Amniotic epithelial cell (primary cell): ENCODE measurements at regions not wholly inside any gene's neighbourhood (a gene's known extent, or its start where the extent isn't known, plus 50 kb on each side); places are given as distances from the start of the nearest gene placed in this dataset.
A peak's percentile ranks its signal among the peaks of the same experiment; 100 is the strongest.
"Not testable (repeated sequence)": the region's sequence is repeated elsewhere in the genome, so short reads cannot be mapped to it uniquely, and the experiment has no call there.

Source experiments
- DNase-seq: peaks from one replicate; pipeline ENCODE4 v3.0.0-alpha.2; 2010; ENCODE audit warnings: low read depth

DNA sequence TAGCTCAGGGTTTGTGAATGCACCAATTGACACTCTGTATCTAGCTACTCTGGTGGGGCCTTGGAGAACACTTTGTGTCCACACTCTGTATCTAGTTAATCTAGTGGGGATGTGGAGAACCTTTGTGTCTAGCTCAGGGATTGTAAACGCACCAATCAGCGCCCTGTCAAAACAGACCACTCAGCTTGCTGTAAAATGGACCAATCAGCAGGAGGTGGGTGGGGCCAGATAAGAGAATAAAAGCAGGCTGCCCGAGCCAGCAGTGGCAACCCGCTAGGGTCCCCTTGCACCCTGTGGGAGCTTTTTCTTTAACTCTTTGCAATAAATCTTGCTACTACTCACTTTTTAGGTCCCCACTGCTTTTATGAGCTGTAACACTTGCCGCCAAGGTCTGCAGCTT is 115.6 kb upstream of the MBNL1 start:
- DNase-seq, result not testable (repeated sequence)

GRCh38 chr3:152155246-152156020 is 113.3 kb upstream of the MBNL1 start:
- peak; percentile 50 for DNase-seq

GRCh38 chr3:152156880-152157279 is 111.8 kb upstream of the MBNL1 start:
- DNase-seq, result no peak

- DNase-seq, result no peak
Observed at GRCh38 chr3:152157337-152157736, 111.4 kb upstream of the MBNL1 start.

DNA sequence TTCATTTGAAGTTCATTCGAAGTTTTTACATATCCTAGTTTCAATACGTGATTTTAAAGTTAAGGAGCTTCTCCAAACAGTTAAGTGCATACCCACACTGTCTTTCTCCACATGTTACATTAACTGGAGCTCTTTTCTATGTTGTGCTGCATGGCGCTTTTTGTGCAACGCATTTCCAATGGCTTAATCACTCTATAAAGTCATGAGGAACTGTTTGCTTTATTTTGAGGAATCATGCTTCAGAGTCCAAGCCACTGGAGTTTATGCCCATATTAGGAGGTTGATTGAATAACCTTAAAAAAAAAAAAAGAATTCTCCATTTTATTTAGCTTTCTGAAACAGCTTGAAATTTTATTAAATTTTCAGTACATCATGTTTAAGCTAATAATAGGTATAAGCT is 109.4 kb upstream of the MBNL1 start:
- DNase-seq, result peak; percentile 85

DNA sequence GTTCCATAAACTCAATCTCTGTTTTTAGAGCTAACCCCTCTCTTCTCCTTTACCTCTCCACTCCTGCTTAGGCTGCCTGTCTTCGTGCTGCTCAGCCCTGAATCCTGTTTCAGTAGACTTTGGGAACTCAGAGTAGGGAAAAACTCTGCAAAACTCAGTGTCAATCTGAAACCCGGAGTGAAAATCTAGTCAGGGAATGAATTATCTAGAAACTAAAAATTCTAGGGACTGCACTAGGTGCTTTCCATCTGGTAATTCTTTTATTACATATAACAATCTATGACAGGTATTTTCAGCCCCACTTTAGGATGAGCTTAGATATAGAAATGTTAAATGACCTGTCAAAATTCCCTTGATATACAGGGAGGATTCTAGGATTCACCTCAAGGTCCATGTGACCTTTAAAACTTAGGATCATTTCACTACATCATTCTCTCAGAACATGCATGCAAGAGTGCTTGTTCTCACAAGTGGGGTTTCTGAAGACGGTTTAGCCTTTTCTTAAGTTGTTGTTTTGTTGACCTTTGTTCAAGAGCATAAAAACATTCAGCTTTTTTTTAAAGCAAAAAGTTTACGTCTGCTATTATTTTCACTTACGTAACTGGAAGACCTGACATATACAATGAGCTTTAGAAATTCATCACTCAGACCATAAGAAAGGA is 108.2 kb upstream of the MBNL1 start:
- no peak for DNase-seq

DNA sequence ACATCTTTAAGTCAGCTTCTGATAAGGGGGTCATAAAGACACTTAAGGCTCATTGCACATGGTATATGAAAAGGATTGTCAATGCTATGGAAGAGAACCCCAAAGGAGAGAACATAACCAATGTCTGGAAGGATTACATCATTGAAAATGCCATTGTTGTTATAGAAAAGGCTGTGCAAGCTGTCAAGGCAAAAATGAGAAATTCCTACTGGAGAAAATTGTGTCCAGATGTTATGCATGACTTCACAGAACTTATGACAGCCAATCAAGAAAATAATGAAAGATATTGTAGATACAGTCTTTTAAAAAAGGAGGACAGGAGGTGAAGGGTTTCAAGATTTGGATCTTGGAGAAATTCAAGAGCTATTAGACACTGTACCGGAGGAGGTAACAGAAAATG is 96.3 kb upstream of the MBNL1 start:
- DNase-seq, result no peak

DNA sequence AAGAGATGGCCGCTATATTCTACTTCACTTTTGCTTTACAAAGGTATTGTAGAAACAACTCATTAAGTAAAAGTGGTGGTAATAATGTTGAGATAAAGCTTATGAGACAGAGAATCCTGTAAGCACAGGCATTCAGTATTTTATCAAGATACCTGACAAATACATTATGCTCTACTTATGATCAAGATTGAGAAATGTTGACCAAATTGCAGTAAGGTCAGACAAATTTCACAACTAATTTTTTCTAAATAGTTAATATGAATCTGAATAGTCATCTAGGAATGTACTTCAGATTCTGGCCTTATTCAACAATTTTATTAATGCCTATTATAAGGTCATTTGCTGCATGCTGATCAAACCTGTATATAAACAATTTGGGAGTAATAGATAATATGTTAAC is 95.1 kb upstream of the MBNL1 start:
- DNase-seq, result peak; percentile 53

DNA sequence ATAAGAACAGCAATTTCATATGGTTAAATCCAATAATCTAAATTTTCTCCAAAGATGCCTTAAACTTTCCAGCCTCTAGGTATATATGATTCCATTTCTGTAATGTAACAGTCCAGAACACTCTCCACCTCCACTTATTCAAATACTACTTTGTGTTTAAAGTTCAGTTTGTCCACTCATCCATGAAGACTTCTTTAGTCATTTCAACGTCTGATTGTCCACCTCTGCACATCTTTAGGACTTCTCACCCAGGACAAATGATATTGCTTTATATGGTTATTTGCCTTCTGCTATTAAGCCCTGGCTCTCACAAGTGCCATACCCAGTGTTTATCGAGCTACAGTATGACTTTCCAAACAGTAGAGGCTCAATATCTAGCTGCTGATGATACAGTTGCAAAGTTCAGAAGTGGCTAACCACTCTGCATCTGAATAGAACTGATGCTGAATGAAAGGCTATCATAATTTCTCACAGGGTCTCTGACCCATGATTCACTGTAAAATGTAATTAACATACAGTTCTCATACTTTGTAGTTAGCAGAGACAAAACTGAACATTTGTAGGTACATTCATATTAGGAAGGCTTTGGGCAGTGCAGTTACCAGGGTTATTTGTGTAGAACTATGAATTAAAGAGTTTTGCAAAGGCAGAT is 93.7 kb upstream of the MBNL1 start:
- no peak for DNase-seq

GRCh38 chr3:152175528-152175889 is 93.2 kb upstream of the MBNL1 start:
- peak; percentile 94 for DNase-seq

DNA sequence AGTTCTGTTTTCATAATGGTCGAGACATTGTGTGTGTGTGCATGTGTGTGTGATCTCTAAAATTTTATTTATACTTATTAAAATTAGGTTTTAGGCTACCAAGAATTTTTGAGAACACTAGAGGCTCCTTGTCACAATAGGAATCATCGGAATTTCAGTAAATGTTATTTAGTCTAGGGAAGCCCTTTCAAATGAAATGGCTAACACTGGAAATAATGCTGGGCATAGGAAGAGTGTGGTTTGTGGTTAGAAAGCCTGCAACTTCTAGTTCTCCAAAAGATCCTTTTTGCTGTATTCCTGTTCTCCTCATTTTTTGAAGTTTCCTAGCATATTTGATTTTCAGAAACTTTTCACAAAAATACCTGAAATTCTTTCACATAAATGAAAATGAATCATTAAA is 92.5 kb upstream of the MBNL1 start:
- peak; percentile 43 for DNase-seq

DNA sequence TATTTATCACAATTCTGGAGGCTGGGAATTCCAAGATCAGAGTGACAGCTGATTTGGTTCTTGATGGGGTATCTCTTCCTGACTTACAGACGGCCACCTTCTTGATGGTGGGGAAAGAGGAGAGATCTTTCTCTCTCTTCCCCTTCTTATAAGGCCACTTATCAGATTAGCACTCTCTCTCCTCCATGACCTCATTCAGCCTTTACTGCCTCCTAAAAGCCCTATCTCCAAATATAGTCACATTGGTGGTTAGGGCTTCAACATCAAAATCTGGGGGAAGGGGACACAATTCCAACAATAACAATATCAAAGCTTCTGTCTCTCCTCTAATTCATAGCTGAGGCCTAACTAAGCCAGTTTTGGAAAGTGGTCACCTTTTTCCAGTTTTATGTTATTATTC is 91.7 kb upstream of the MBNL1 start:
- no peak for DNase-seq

GRCh38 chr3:152177757-152178156 is 91.0 kb upstream of the MBNL1 start:
- DNase-seq, result peak; percentile 63

DNA sequence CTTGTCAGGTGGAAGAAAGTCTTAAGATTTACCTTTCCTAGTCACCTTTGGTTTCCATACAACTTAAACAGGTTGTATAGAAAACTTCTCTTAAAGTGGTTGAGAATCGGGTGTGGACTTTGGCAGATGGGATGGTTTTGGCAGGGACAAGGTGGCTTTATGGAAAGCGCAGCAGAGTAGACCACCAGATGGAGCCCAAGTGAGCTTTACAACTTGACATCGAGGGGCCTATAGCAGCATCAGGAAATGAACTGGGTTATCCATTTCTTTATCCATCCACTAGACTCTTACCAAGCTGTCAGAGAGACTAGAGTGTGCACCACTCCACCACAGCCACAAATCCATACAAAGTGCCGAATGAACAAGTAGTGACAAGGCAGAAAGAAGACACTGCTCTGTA is 85.3 kb upstream of the MBNL1 start:
- no peak for DNase-seq

DNA sequence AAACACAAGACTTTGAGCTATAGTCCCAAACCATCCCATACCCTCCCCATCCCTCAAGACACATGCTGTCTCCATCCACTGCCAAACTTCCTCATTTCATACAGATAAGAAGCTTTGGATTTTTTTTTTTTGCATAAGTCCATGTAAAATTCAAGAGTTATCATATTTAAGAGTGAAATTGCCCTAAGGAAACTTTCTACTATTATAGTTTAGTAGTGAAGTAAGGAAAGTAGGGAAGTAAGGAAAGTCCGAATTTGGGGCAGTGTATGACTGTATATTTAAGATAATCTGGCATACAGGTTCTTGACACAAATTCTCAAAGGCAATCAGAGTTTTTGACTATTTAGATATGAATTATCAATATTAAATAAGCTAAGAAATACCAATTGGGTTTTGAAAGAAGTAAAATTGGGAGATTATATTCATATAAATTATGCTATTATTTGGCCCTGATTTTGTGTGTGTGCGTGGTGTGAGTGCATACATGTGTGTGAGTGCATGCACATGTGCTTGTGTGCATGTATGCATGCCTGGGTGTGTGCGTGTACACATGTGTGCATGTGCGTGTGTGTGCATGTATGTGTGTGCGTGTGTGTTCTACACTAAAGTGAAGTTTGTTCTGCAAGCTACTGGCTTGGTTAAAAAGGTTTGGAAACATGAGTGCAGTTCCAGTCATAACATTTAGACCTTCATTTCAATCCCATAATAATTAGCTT is 83.6 kb upstream of the MBNL1 start:
- DNase-seq, result no peak

DNA sequence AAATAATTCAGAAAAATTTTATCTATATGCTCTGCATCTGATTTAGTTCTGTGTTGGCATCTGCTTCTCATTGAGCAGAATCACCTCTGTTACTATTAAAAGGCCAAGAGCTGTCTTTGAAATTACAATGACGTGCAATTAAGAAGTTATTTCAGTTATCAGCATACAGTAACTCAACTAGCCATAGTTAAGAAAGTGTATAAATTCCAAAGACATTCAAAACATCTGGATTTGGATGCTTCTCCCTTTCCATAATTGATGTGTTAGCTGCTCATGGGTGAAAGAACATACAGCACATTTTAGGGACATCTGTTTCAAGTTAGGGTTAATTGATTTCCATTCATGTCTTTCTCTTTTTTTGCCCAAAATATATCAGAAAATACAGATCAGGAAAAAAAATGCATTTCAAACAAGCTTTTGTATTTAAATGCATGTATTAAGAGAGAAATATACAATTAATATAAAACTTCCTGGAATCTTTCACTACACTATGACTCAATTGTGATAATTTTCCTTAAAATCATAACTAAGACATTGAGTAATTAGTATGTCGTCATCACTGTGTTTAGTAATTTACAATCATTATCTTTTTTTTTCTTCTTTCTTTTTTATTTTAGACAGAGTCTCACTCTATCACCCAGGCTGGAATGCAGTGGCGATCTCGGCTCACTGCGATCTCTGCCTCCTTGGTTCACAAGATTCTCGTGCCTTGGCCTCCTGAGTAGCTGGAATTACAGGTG is 82.7 kb upstream of the MBNL1 start:
- DNase-seq, result peak; percentile 65

DNA sequence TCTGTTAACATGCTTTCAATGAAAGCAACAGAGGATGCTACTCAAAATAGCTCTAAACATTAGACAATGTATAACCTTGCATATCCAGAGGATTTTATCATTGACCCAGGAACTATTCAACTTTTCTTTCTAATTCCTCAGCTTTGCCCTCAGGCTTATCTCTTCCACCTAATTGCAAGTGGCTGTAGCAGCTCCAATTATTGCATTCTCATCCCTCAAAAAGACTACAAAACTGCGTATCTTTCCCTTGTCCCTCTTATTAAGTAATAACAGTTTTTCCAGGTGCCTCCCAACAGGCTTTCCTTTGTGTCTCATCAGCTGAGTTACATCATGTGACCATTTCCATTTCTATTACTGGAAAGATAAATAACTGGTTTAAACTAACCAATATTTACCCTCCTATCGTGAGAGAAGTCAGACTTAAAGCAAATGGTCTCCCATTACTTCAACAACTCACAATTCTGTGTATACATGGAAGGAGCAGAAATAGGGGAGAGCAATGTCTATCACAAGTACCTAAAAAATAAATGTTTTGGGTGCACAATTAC is 78.0 kb upstream of the MBNL1 start:
- no peak for DNase-seq

DNA sequence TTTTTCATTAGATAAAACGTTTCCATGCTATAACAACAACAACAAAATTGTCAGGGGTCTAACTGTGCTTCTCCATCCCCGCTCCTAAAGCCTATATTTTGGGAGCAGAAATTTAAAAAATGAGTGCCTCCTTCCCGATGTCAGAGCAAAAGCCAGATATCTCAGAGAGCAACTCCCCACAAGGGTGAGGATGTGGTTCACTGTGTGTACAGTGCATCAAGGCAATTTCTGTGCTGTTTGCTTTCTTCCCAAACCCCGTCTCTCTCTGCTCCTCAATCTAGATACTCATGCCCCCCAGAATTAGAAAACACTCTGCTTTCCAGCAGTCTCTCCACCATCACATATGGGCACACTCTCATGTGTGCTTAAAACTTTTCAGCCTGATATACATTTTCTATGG is 76.7 kb upstream of the MBNL1 start:
- DNase-seq, result no peak

- peak; percentile 61 for DNase-seq
Observed at GRCh38 chr3:152192936-152193672, 75.6 kb upstream of the MBNL1 start.

GRCh38 chr3:152193673-152194267 is 75.0 kb upstream of the MBNL1 start:
- peak; percentile 37 for DNase-seq

DNA sequence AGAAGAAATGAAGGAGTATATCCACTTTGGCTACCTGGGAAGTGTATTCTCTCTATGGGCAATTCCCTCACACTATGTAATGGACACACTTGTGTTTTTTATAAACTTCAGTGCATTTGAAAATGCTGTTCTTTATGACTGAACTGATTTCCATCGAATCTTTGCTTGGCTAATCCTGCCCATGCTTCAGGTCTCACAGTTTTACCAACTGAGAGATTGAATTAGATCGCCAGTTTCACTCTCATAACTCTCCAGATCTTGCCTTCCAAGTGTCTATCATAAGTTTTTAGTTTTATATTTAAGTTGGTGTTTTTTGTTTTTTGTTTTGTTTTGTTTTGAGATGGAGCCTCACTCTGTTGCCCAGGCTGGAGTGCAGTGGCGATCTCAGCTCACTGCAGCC is 73.5 kb upstream of the MBNL1 start:
- DNase-seq, result no peak
